MM.1S (cell line): ENCODE measurements at regions not wholly inside any gene's neighbourhood (a gene's known extent, or its start where the extent isn't known, plus 50 kb on each side); places are given as distances from the start of the nearest gene placed in this dataset.

Experiments used
- EZH2 ChIP-seq: fragments of 300-600 bp; sonication (generic); optimal IDR thresholded peaks from 2 replicates; pipeline ENCODE3; 2017; ENCODE audit warnings: low read depth, mild to moderate bottlenecking, antibody characterized with exemption, low read length, mixed read lengths
- EZH2phosphoT487 ChIP-seq: fragments of 300-600 bp; sonication (generic); IDR thresholded peaks from 2 replicates; pipeline ENCODE4 v1.6.1; 2018; ENCODE audit warnings: antibody characterized with exemption, low read length
- TF ChIP-seq, protein P1 (sequence below): fragments of 300-600 bp; sonication (generic); IDR thresholded peaks from 2 replicates; pipeline ENCODE4 v1.5.1; 2016; ENCODE audit warnings: antibody characterized with exemption, low read length, mixed read lengths

DNA sequence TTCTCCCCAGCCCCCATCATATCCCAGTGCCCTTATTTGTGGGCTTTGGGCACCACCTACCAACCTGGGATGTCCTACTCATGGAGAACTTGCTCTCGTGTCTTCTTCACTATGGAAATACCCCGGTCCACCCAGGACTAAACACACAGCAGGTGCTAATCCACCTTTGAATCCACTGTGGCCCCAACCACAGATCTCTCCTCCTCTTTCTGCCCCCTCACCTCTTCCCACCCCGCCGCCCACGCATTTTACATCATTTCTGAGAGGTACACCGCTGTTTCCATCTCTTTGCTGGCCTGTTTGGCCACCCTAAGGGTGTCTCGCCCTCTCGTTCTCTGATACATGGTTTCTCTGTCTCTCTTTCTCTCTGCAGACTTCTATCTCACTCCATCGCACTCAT, 82.5 kb upstream of the CTNNBL1 start:
- TF ChIP-seq EZH2 = no peak
- TF ChIP-seq, protein P1, sequence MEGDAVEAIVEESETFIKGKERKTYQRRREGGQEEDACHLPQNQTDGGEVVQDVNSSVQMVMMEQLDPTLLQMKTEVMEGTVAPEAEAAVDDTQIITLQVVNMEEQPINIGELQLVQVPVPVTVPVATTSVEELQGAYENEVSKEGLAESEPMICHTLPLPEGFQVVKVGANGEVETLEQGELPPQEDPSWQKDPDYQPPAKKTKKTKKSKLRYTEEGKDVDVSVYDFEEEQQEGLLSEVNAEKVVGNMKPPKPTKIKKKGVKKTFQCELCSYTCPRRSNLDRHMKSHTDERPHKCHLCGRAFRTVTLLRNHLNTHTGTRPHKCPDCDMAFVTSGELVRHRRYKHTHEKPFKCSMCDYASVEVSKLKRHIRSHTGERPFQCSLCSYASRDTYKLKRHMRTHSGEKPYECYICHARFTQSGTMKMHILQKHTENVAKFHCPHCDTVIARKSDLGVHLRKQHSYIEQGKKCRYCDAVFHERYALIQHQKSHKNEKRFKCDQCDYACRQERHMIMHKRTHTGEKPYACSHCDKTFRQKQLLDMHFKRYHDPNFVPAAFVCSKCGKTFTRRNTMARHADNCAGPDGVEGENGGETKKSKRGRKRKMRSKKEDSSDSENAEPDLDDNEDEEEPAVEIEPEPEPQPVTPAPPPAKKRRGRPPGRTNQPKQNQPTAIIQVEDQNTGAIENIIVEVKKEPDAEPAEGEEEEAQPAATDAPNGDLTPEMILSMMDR = no peak
- TF ChIP-seq EZH2phosphoT487 = no peak
